Epithelial cell of esophagus (primary cell): ENCODE measurements at regions not wholly inside any gene's neighbourhood (a gene's known extent, or its start where the extent isn't known, plus 50 kb on each side); places are given as distances from the start of the nearest gene placed in this dataset.

Source experiments
- DNase-seq: peaks from one replicate; pipeline ENCODE4 v3.0.0; 2010; ENCODE audit warnings: low read depth
- H3K4me3 ChIP-seq: 2 replicates; pipeline ENCODE4 v1.5.1; 2011; ENCODE audit warnings: mild to moderate bottlenecking, low read length, control low read depth
- CTCF ChIP-seq: IDR thresholded peaks from 2 replicates; pipeline ENCODE4 v1.5.1; 2011; ENCODE audit warnings: low read depth, mild to moderate bottlenecking, low read length, control low read depth, inconsistent platforms; ENCODE audit not compliant: insufficient read depth; ENCODE audit errors: missing control alignments

- no peak for TF ChIP-seq CTCF
- H3K4me3 ChIP-seq = no peak overlapping the region
- DNase-seq = no peak
Measured at GRCh38 chrX:30992381-30992904, 79.4 kb downstream of the FTHL17 start.

- H3K4me3 ChIP-seq = no peak overlapping the region
- TF ChIP-seq CTCF = no peak
- peak; percentile 61 for DNase-seq
Measured at GRCh38 chrX:30990361-30990760, 81.5 kb downstream of the FTHL17 start.

- TF ChIP-seq CTCF = no peak
- no peak overlapping the region for H3K4me3 ChIP-seq
- DNase-seq = no peak
Measured at GRCh38 chrX:30982467-30982866, 89.4 kb downstream of the FTHL17 start.

GRCh38 chrX:30981968-30982367 is 89.9 kb downstream of the FTHL17 start:
- TF ChIP-seq CTCF = no peak
- no peak for DNase-seq
- H3K4me3 ChIP-seq = no peak overlapping the region

- TF ChIP-seq CTCF = no peak
- DNase-seq = no peak
- H3K4me3 ChIP-seq = no peak overlapping the region
Measured at GRCh38 chrX:30979271-30979670, 90.2 kb upstream of the TAB3 start.

- H3K4me3 ChIP-seq = no peak overlapping the region
- no peak for TF ChIP-seq CTCF
- DNase-seq = no peak
Measured at GRCh38 chrX:30975467-30975866, 86.4 kb upstream of the TAB3 start.

- H3K4me3 ChIP-seq = no peak overlapping the region
- no peak for TF ChIP-seq CTCF
- DNase-seq = no peak
Measured at GRCh38 chrX:30973784-30974427, 84.9 kb upstream of the TAB3 start.
